ENCODE measurements at regions not wholly inside any gene's neighbourhood (a gene's known extent, or its start where the extent isn't known, plus 50 kb on each side); places are given as distances from the start of the nearest gene placed in this dataset.

DNA sequence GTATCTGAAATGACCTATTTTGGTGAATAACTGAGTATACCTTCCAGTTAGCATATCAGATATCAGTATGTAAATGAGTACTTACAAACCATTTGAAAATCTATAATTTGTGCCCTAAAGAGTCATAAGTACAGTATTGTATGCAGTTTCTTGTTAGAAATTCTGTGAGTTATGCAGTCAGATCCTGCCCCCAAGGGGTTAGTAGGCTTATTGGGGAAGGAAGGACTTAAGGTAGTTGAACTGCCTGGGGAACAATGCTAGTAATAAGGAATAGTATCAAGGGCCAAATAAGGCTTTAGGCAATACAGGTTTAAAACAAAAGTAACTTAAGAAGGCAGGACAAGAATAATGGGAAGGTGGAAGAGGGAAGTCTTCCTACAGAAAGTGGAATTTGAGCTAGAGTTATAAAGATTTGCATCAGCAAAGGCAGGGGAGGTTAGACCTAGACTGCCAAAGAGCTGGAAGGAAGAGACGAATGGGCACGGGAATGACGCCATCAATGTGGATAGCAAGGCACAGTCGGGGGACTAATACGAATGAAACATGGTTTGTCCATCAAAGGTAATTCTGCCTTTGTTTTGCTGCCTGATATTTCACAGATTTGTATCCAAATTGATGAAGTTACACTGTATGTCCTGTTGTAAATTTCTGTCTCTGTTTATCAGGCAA, 182.9 kb upstream of the DPYD start:
- TF ChIP-seq, protein P1, sequence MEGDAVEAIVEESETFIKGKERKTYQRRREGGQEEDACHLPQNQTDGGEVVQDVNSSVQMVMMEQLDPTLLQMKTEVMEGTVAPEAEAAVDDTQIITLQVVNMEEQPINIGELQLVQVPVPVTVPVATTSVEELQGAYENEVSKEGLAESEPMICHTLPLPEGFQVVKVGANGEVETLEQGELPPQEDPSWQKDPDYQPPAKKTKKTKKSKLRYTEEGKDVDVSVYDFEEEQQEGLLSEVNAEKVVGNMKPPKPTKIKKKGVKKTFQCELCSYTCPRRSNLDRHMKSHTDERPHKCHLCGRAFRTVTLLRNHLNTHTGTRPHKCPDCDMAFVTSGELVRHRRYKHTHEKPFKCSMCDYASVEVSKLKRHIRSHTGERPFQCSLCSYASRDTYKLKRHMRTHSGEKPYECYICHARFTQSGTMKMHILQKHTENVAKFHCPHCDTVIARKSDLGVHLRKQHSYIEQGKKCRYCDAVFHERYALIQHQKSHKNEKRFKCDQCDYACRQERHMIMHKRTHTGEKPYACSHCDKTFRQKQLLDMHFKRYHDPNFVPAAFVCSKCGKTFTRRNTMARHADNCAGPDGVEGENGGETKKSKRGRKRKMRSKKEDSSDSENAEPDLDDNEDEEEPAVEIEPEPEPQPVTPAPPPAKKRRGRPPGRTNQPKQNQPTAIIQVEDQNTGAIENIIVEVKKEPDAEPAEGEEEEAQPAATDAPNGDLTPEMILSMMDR (IDR thresholded peaks at IDR 0.05), result no peak
- TF ChIP-seq POLR2A (IDR thresholded peaks at IDR 0.05), result no peak
